ENCODE measurements at regions not wholly inside any gene's neighbourhood (a gene's known extent, or its start where the extent isn't known, plus 50 kb on each side); places are given as distances from the start of the nearest gene placed in this dataset.

GRCh38 chr6:99801805-99802204 is 192.2 kb downstream of the MCHR2 start:
- no peak for TF ChIP-seq EZH2 (IDR thresholded peaks at IDR 0.05; ENCODE audit: low read length)
- no peak for TF ChIP-seq CTCF (optimal IDR thresholded peaks at IDR 0.05 in 1 of 3, IDR thresholded peaks at IDR 0.05 in 1 of 3, conservative IDR thresholded peaks at IDR 0.05 in 1 of 3; ENCODE audit: extremely low read depth in 1 of 3, insufficient read depth in 2 of 3, low read length in 3 of 3)
